Keratinocyte (primary cell): ENCODE measurements at regions not wholly inside any gene's neighbourhood (a gene's known extent, or its start where the extent isn't known, plus 50 kb on each side); places are given as distances from the start of the nearest gene placed in this dataset.

ENCODE experiments used
- CTCF ChIP-seq, 3 experiments: IDR thresholded peaks in 1 of 3; conservative IDR thresholded peaks in 1 of 3; optimal IDR thresholded peaks in 1 of 3; 2 replicates in 2 of 3; 3 replicates in 1 of 3; pipeline versions ENCODE3 to v1.5.1; 2011; ENCODE audit warnings: low read length in 3 of 3, mild to moderate bottlenecking in 3 of 3, moderate library complexity in 2 of 3, control low read depth in 1 of 3, inconsistent platforms in 1 of 3; ENCODE audit not compliant: insufficient read depth in 2 of 3; ENCODE audit errors: extremely low read depth in 1 of 3
- EZH2 ChIP-seq: IDR thresholded peaks from one replicate; pipeline ENCODE4 v1.6.1; 2012; ENCODE audit warnings: inconsistent platforms, mild to moderate bottlenecking, low read length, moderate library complexity

- TF ChIP-seq EZH2 (no peak), CTCF (optimal IDR thresholded peaks at IDR 0.05 in 1 of 3, IDR thresholded peaks at IDR 0.05 in 1 of 3, conservative IDR thresholded peaks at IDR 0.05 in 1 of 3; ENCODE audit: extremely low read depth in 1 of 3, insufficient read depth in 2 of 3, low read length in 3 of 3) (no peak)
Measured at GRCh38 chr12:124405592-124405991, 110.7 kb downstream of the RFLNA start.
